CD4-positive, alpha-beta T cell treated with Interleukin-2 at 100 ng/mL for 4 hours (primary cell): ENCODE measurements at regions not wholly inside any gene's neighbourhood (a gene's known extent, or its start where the extent isn't known, plus 50 kb on each side); places are given as distances from the start of the nearest gene placed in this dataset.
A peak's percentile ranks its signal among the peaks of the same experiment; 100 is the strongest.

ENCODE experiments used
- DNase-seq: peaks from one replicate; pipeline ENCODE4 v3.0.0-alpha.2; 2020; ENCODE audit warnings: low spot score

- DNase-seq: no peak
Observed at GRCh38 chr6:144335311-144335861, 50.3 kb downstream of the UTRN start.

GRCh38 chr6:144335914-144336313, 50.8 kb downstream of the UTRN start:
- DNase-seq: peak; percentile 65

GRCh38 chr6:144336900-144337299, 51.8 kb downstream of the UTRN start:
- DNase-seq: no peak

- DNase-seq: no peak
Observed at GRCh38 chr6:144338474-144338873, 53.3 kb downstream of the UTRN start.

- DNase-seq: no peak
Observed at GRCh38 chr6:144338951-144339700, 54.0 kb downstream of the UTRN start.

- DNase-seq: no peak
Observed at GRCh38 chr6:144339859-144340452, 54.8 kb downstream of the UTRN start.

GRCh38 chr6:144340541-144341371, 55.6 kb downstream of the UTRN start:
- DNase-seq: no peak

GRCh38 chr6:144341831-144342527, 56.8 kb downstream of the UTRN start:
- DNase-seq: peak; percentile 51

- DNase-seq: peak; percentile 77
Observed at GRCh38 chr6:144343701-144344428, 58.7 kb downstream of the UTRN start.

GRCh38 chr6:144344646-144345045, 59.5 kb downstream of the UTRN start:
- DNase-seq: peak; percentile 66

GRCh38 chr6:144345451-144345850, 60.3 kb downstream of the UTRN start:
- no peak for DNase-seq

- no peak for DNase-seq
Observed at GRCh38 chr6:144346719-144347447, 61.7 kb downstream of the UTRN start.

GRCh38 chr6:144347448-144347759, 62.3 kb downstream of the UTRN start:
- DNase-seq: no peak

GRCh38 chr6:144347933-144348332, 62.8 kb downstream of the UTRN start:
- DNase-seq: no peak

GRCh38 chr6:144349690-144350527, 64.8 kb downstream of the UTRN start:
- peak; percentile 59 for DNase-seq

- DNase-seq: no peak
Observed at GRCh38 chr6:144350528-144350880, 65.4 kb downstream of the UTRN start.

- no peak for DNase-seq
Observed at GRCh38 chr6:144351379-144352127, 66.4 kb downstream of the UTRN start.

GRCh38 chr6:144352331-144352730, 67.2 kb downstream of the UTRN start:
- no peak for DNase-seq

GRCh38 chr6:144353871-144354314, 68.8 kb downstream of the UTRN start:
- peak; percentile 60 for DNase-seq
